Neural crest cell (in vitro differentiated cells): ENCODE measurements at regions not wholly inside any gene's neighbourhood (a gene's known extent, or its start where the extent isn't known, plus 50 kb on each side); places are given as distances from the start of the nearest gene placed in this dataset.

Source experiments
- DNase-seq: peaks from one replicate; pipeline ENCODE4 v3.0.0; 2021; ENCODE audit warnings: low read depth, mixed read lengths, low spot score
- H3K27ac Mint-ChIP-seq: one replicate; pipeline ENCODE4 v1.8.0; 2021; ENCODE audit warnings: mild to moderate bottlenecking, mixed read lengths; ENCODE audit not compliant: unreplicated experiment
- H3K27me3 Mint-ChIP-seq: 2 replicates; pipeline ENCODE4 v1.8.0; 2021; ENCODE audit warnings: low read depth, mild to moderate bottlenecking, mixed read lengths
- H3K36me3 Mint-ChIP-seq: 2 replicates; pipeline ENCODE4 v1.8.0; 2021; ENCODE audit warnings: low read depth, mild to moderate bottlenecking, mixed read lengths
- H3K4me1 Mint-ChIP-seq: 2 replicates; pipeline ENCODE4 v1.8.0; 2021; ENCODE audit warnings: mixed read lengths
- H3K4me3 Mint-ChIP-seq: one replicate; pipeline ENCODE4 v1.8.0; 2021; ENCODE audit warnings: mild to moderate bottlenecking, mixed read lengths
- H3K9me3 Mint-ChIP-seq: 2 replicates; pipeline ENCODE4 v1.8.0; 2021; ENCODE audit warnings: mixed read lengths
- TF ChIP-seq, protein P1 (sequence below): fragments of 200-600 bp; sonication (generic); conservative IDR thresholded peaks from 2 replicates; pipeline ENCODE4 v1.5.0; 2021; ENCODE audit warnings: antibody characterized with exemption, mild to moderate bottlenecking

DNA sequence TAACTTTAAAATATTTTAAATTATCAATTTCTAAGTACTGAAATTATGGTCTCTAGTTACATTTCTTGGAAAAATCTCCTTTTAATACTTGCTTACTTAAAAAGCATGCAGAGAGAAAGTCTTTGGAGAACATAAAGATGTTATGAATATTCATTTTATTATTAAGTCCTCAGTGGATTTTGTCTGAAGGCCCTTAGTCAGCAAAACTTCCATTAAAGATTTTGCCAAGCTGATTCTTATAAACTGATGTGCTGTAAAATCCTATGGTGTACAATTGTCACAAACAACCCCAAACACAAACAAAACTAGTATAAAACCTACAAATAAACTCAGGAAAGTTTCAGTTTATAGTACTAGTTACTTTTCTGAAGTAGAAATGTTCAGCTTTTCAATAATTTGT lies 372.7 kb downstream of the MEI4 start:
- Mint-ChIP-seq H3K27me3 (no peaks in the 10 kb centered on the region), H3K9me3 (peaks cover 3% of the 10 kb centered on the region), H3K4me1 (no peaks in the 10 kb centered on the region), H3K27ac (no peak overlapping the region), H3K4me3 (no peak overlapping the region), H3K36me3 (no peaks in the 10 kb centered on the region)
- TF ChIP-seq, protein P1, sequence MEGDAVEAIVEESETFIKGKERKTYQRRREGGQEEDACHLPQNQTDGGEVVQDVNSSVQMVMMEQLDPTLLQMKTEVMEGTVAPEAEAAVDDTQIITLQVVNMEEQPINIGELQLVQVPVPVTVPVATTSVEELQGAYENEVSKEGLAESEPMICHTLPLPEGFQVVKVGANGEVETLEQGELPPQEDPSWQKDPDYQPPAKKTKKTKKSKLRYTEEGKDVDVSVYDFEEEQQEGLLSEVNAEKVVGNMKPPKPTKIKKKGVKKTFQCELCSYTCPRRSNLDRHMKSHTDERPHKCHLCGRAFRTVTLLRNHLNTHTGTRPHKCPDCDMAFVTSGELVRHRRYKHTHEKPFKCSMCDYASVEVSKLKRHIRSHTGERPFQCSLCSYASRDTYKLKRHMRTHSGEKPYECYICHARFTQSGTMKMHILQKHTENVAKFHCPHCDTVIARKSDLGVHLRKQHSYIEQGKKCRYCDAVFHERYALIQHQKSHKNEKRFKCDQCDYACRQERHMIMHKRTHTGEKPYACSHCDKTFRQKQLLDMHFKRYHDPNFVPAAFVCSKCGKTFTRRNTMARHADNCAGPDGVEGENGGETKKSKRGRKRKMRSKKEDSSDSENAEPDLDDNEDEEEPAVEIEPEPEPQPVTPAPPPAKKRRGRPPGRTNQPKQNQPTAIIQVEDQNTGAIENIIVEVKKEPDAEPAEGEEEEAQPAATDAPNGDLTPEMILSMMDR = no peak
- no peak for DNase-seq

DNA sequence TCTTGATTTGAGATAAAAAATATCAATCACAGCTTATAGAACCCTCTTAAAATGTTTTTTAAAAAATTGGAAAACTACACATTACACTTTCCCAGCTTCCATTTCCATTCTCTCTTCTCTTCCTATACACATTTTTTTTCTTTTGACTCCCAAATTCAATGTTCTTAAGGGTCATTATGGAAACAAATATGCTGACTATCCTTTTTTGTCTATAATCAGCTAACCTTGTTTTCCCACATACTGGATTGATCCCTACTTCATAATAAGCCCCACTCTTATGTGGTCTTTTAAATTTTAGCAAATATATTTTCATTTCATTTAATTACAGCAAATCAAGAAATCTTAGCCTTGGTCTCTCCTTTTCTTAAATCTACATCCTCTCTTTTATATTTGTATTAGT lies 378.4 kb downstream of the MEI4 start:
- Mint-ChIP-seq H3K9me3 (peaks cover 4% of the 10 kb centered on the region), H3K27ac (no peak overlapping the region), H3K4me3 (no peak overlapping the region), H3K36me3 (no peaks in the 10 kb centered on the region), H3K4me1 (no peaks in the 10 kb centered on the region), H3K27me3 (no peaks in the 10 kb centered on the region)
- TF ChIP-seq, protein P1 = no peak
- no peak for DNase-seq

DNA sequence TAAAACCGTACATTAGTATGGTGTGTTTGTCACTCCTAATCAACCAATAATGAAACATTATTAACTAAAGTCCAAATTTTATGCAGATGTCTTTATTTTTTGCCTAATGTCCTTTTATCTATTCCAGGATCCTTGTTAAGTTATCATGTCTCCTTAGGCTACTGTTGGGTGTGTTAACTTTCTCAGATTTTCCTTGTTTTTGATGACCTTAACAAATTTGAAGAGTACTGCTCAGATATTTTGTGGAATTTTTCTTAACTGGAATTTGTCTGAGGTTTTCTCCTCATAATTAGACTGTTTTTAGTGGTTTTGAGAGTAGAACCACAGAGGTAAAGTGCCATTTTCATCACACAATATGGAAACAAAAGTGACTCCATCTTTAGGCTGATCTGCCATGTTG lies 406.3 kb downstream of the MEI4 start:
- Mint-ChIP-seq H3K4me1 (no peaks in the 10 kb centered on the region), H3K27me3 (no peaks in the 10 kb centered on the region), H3K27ac (no peak overlapping the region), H3K4me3 (no peak overlapping the region), H3K9me3 (no peaks in the 10 kb centered on the region), H3K36me3 (no peaks in the 10 kb centered on the region)
- DNase-seq = no peak
- TF ChIP-seq, protein P1 = no peak

DNA sequence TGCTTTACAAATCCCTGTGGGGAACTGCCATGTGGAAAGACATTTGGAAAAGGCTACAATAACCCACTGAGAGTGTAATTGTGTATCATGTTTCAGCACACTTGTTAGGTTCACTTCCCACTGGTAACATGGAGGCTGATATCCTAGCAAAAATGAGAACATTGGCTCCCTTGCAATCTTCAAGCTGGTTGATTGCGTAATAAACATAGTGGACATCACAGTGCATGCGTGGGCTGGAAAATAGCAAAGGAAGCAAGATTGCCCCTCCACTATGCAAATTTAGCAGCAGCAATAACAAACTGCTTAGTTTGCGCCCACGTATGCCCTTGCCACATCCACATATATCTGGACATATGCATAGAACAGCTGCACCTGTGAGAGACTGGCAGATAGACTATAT lies 410.2 kb downstream of the MEI4 start:
- Mint-ChIP-seq H3K9me3 (no peaks in the 10 kb centered on the region), H3K27ac (no peak overlapping the region), H3K4me1 (no peaks in the 10 kb centered on the region), H3K36me3 (no peaks in the 10 kb centered on the region), H3K27me3 (no peaks in the 10 kb centered on the region), H3K4me3 (no peak overlapping the region)
- DNase-seq = no peak
- TF ChIP-seq, protein P1 = no peak

DNA sequence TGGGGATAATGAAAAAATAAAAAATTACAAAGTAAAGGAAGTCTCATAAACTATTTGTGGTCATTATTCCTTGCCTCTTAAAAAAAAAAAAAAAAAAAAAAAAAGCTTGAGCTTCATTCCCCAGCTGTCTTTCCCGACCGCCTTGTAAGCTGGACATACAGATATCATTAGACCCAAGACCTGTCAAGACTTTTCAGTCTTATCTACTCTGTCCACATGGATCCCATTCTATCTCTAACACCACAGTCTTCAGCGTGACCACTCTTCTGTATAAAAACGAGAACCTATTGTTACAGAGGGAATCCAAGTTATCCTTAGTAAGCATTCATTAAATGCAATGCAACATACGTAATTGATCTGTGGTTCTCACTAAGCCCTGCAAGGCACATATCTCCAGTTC lies 423.5 kb downstream of the MEI4 start:
- Mint-ChIP-seq H3K9me3 (no peaks in the 10 kb centered on the region), H3K36me3 (no peaks in the 10 kb centered on the region), H3K4me3 (no peak overlapping the region), H3K27me3 (peaks cover 2% of the 10 kb centered on the region), H3K27ac (no peak overlapping the region), H3K4me1 (no peaks in the 10 kb centered on the region)
- TF ChIP-seq, protein P1 = no peak
- no peak for DNase-seq

DNA sequence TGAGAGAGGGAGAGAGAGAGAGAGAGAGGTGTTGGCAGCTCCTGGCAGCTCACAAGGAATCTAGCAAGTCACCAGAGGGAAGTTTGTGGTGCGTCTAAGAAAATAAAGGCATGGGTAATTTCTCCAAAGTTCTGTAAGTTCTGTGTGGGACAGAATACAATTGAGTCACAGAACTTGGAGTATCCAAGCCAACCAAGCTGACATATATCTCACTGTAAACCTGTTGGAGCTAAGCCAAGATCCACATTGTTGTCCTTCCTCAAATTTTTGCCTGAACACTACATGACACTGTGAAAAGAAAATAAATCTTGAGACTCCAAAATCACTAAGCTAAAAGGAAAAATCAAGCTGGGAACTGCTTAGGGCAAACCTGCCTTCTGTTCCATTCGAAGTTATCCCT lies 436.7 kb downstream of the MEI4 start:
- no peak for DNase-seq
- H3K9me3 Mint-ChIP-seq = no peaks in the 10 kb centered on the region
- no peaks in the 10 kb centered on the region for H3K4me1 Mint-ChIP-seq
- H3K27ac Mint-ChIP-seq = no peak overlapping the region
- TF ChIP-seq, protein P1 = no peak
- H3K27me3 Mint-ChIP-seq = peaks cover 3% of the 10 kb centered on the region
- no peak overlapping the region for H3K4me3 Mint-ChIP-seq
- no peaks in the 10 kb centered on the region for H3K36me3 Mint-ChIP-seq
